ENCODE measurements at regions not wholly inside any gene's neighbourhood (a gene's known extent, or its start where the extent isn't known, plus 50 kb on each side); places are given as distances from the start of the nearest gene placed in this dataset.

DNA sequence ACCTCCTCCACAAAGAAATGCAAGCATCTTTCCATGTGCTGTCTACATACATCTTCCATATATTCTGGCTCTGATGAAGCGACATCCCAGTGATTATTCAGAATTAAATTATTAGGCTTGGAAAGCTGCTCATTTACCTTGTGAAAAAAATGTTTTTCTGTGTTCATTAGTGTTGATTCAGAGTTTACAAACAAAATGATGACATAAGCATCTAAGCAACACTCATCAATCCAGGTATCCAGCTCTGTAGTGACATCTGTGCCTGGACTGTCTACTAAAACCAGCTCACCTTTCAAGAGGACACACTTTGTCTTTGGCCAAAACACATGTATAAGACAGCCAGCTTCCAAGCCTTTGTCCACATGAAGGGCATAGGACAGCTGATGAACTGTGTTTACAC is 51.1 kb upstream of the SPATA31C2 start:
- TF ChIP-seq CTCF (conservative IDR thresholded peaks at IDR 0.05; ENCODE audit: low read depth), result no peak
- ChIA-PET POLR2A (ENCODE audit: low non-redundant PET) (no interaction called here), CTCF (interaction anchor here (1.0 kb wide), 1 partner anchor 409 kb away, joined by 3 read pairs; no protein-coding TSS in a partner anchor)
- no peak for DNase-seq (ENCODE audit: low spot score)
- no peak overlapping the region for H3K27ac ChIP-seq

All from RWPE1 (cell line).